Bronchial epithelial cell (primary cell): ENCODE measurements at regions not wholly inside any gene's neighbourhood (a gene's known extent, or its start where the extent isn't known, plus 50 kb on each side); places are given as distances from the start of the nearest gene placed in this dataset.
"Not testable (repeated sequence)": the region's sequence is repeated elsewhere in the genome, so short reads cannot be mapped to it uniquely, and the experiment has no call there.

Experiments used
- DNase-seq: peaks from one replicate; pipeline ENCODE4 v3.0.0-alpha.2; 2010; ENCODE audit warnings: low read depth
- FAIRE-seq: peaks from 2 replicates; lab custom pipeline; 2011; peaks lifted over from hg19 to GRCh38; lab: Jason Lieb, UNC
- H3K27me3 ChIP-seq: 2 replicates; pipeline ENCODE4 v1.5.1; 2011; ENCODE audit warnings: low read length; ENCODE audit not compliant: control insufficient read depth, insufficient read depth
- H3K36me3 ChIP-seq: 2 replicates; pipeline ENCODE4 v1.5.1; 2011; ENCODE audit warnings: low read length; ENCODE audit not compliant: control insufficient read depth, insufficient read depth
- H3K4me3 ChIP-seq: 2 replicates; pipeline ENCODE4 v1.5.1; 2011; ENCODE audit warnings: mild to moderate bottlenecking, low read depth, low read length, control low read depth
- CTCF ChIP-seq: IDR thresholded peaks from 2 replicates; pipeline ENCODE4 v1.5.1; 2011; ENCODE audit warnings: mild to moderate bottlenecking, moderate library complexity, low read length, control low read depth, inconsistent platforms; ENCODE audit not compliant: insufficient read depth, severe bottlenecking

GRCh38 chr13:112217431-112217830, 150.5 kb downstream of the SOX1 start:
- DNase-seq (no peak), FAIRE-seq (peak; percentile 93)
- Histone ChIP-seq H3K4me3 (no peak overlapping the region), H3K27me3 (no peaks in the 10 kb centered on the region), H3K36me3 (no peaks in the 10 kb centered on the region)
- no peak for TF ChIP-seq CTCF

- H3K4me3 ChIP-seq, result no peak overlapping the region
- no peaks in the 10 kb centered on the region for H3K27me3 ChIP-seq
- H3K36me3 ChIP-seq, result no peaks in the 10 kb centered on the region
- DNase-seq (no peak), FAIRE-seq (no peak)
- TF ChIP-seq CTCF, result no peak
Observed at GRCh38 chr13:112218416-112218815, 151.5 kb downstream of the SOX1 start.

GRCh38 chr13:112219740-112220139, 152.8 kb downstream of the SOX1 start:
- H3K4me3 ChIP-seq, result no peak overlapping the region
- no peaks in the 10 kb centered on the region for H3K36me3 ChIP-seq
- TF ChIP-seq CTCF, result no peak
- no peak for DNase-seq
- no peak for FAIRE-seq
- no peaks in the 10 kb centered on the region for H3K27me3 ChIP-seq

- TF ChIP-seq CTCF, result no peak
- DNase-seq, result no peak
- H3K36me3 ChIP-seq, result no peaks in the 10 kb centered on the region
- FAIRE-seq, result no peak
- no peaks in the 10 kb centered on the region for H3K27me3 ChIP-seq
- H3K4me3 ChIP-seq, result no peak overlapping the region
Observed at GRCh38 chr13:112220296-112220875, 153.4 kb downstream of the SOX1 start.

GRCh38 chr13:112220925-112221324, 154.0 kb downstream of the SOX1 start:
- peak; percentile 32 for FAIRE-seq
- no peak for TF ChIP-seq CTCF
- Histone ChIP-seq H3K4me3 (no peak overlapping the region), H3K36me3 (no peaks in the 10 kb centered on the region), H3K27me3 (no peaks in the 10 kb centered on the region)
- no peak for DNase-seq

- Histone ChIP-seq H3K4me3 (no peak overlapping the region), H3K36me3 (no peaks in the 10 kb centered on the region), H3K27me3 (no peaks in the 10 kb centered on the region)
- no peak for FAIRE-seq
- no peak for TF ChIP-seq CTCF
- no peak for DNase-seq
Observed at GRCh38 chr13:112222971-112223370, 153.2 kb upstream of the SPACA7 start.

- DNase-seq, H3K27me3 ChIP-seq, H3K36me3 ChIP-seq, H3K4me3 ChIP-seq, FAIRE-seq: not testable (repeated sequence)
Observed at GRCh38 chr13:112223929-112224328, 152.2 kb upstream of the SPACA7 start.
